ENCODE measurements at regions not wholly inside any gene's neighbourhood (a gene's known extent, or its start where the extent isn't known, plus 50 kb on each side); places are given as distances from the start of the nearest gene placed in this dataset.
A peak's percentile ranks its signal among the peaks of the same experiment; 100 is the strongest.

- DNase-seq = no peak
Observed at GRCh38 chr3:94875149-94875548, 812.3 kb downstream of the NSUN3 start.

GRCh38 chr3:94887065-94887464 lies 824.2 kb downstream of the NSUN3 start:
- no peak for DNase-seq

DNA sequence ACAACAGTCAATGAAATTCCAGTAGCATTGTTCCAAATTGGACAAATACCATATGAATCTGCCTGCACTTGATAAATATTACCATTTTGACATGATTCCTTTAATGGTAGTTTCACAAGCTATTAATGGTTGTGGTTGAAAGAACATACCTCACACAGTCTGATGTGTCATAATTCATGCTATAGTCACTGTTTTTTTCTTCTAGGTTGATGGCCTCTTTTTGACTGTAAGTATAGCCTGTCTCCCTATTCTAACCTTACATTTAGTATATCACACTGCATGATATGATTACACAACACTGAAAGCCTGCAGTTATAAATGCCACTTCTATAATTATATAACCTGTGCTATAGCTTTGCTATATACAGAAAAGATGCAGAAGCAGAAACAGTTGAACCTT lies 834.1 kb downstream of the NSUN3 start:
- no peak for DNase-seq

GRCh38 chr3:94904156-94904674 lies 841.4 kb downstream of the NSUN3 start:
- no peak for DNase-seq

- DNase-seq = no peak
Observed at GRCh38 chr3:94909726-94910125, 846.9 kb downstream of the NSUN3 start.

GRCh38 chr3:94912656-94913055 lies 849.8 kb downstream of the NSUN3 start:
- DNase-seq = no peak

DNA sequence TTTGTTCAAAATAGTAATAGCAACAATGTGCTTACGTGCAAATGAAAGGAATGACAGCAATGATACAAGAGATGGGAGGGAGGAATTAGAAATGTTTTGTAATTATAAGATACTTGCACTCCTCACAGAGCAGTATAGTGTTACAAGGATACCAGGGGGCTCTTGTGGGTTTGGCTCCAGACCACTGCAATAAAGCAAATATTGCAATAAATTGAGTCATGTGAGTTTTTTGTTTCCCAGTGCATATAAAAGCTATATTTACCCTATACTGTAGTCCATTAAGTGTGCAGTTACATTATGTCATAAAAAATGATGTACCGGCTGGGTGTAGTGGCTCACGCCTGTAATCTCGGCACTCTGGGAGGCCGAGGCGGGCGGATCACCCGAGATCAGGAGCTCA lies 864.3 kb downstream of the NSUN3 start:
- DNase-seq = no peak

DNA sequence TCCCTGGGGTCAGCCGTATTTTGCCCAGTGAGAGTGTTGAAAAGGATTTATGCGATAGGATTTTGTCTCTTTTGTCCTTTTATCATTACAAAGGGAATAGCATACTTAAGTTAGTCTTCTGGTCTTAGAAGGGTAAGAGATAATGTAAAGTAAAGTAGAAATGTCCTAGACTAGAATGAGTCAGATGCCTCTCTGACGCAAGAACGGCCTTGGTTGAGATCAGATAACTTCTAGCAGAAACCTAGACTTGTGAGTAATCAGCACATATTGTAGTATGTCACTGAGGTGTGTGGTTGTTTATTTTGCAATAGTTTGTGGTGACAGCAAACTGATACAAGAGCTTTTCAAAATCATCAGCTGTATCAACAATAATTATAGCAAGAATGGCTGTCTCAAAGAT lies 866.1 kb downstream of the NSUN3 start:
- DNase-seq = peak in 1 of 5 donors; percentile 1

DNA sequence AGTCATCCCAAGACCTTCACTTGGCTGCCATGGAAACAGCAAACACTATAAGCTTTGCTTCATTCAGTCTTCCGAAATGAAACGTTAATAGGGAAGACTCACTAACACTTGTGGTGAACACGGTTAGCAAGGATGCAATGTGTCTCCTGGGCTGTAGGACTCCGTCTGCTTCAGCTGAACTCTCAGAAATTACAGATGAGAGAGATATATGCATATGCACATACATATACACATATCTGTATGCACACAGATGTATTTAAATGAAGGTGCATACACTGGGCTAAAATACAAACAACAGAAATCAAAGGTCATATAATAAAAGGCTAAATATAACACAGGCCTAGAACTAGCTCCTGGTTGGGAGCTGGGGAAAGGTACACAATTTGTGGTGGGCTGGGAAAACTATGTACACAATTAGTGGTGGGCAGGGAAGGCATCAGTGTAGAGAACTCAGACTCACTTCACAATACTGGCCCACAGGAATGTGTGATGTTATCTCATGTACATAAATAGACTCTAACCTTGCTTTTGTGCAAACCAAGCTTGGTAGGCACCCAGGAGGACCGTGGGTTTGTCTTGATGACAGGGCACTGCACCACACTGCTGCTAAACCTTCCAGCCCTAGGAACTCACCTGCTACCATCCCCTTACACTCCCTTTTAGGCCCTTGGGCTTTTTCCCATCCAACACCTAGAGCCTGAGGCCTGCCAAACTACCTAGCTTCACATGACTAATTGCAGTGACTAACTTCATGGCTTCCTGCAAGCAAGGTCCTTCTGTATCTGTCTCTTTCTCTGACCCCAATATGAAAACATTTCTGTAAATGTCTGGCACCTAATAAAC lies 873.1 kb downstream of the NSUN3 start:
- no peak for DNase-seq

GRCh38 chr3:94937980-94938379 lies 875.1 kb downstream of the NSUN3 start:
- DNase-seq = no peak

DNA sequence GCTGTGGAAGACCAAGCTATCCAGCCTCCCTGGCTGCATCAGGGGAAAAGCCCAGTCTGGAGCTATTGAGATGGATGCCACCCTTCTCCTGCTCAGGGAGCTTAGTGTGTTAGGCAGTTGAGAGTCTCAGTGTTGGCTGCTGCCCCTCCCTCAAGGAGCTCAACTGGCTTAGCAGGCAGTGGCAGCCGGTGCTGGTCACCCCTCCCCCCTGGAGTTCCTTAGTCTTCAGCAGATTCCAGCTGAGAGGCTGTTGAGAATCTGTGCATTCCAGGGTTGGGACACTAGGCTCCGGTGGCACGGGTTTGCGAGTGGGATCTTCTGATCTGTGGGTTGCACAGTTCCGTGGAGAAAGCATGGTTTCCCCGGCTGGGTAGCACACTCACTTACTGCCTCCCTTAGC lies 883.8 kb downstream of the NSUN3 start:
- no peak for DNase-seq

DNA sequence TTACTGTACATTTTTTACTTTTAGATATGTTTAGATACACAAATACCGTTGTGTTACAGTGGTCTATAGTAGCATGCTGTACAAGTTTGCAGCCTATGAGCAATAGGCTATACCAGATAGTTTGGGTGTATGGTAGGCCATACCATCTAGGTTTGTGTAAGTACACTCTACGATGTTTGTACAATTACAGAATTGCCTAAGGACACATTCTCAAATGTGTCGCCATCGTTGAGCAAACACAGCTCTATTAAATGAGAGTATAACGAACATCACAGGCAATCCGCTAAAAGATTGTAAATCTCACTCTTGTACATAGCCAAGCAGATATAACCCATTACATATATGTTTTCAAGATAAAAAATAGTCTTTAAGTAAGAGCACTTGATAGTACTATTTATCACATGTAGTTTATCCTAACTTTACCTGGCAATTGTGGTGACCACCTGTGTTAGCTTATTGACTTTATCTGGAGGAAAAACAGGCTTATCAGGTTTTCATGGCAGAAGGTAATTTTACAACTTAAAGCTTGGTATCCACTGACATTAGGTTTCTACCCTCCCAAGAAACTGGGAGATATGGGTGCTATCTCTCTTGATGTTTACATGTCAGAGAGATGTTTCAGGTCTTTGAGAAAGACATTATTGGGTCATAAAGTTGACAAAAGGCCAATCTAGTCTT lies 898.7 kb downstream of the NSUN3 start:
- no peak for DNase-seq

DNA sequence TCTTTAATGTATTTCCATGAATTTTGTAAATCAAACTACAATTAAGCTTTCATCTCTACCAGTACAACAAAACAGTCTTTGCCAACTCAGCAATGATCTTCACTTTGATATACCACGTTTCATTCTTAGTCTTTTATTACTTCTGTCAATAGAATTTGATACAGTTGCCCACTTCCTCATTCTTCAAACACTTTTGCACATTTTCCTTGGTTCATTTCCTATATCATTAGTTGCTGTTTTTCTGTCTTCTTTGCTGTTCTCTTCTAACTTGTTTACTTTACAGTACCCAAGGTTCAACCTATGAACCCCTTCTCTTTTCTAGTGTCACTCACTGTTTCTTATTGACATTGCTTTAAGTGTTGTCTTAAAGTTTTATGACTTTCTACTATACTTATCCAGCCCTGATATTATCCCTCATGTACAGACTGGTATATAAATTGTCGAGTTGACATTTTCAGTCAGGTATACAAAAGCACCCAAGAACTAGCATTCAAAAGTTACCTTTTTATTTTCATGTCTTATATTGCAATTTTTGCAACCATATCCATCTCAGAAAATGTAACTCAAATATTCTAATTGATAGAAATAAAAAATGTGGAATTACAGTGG lies 903.1 kb downstream of the NSUN3 start:
- DNase-seq = no peak

GRCh38 chr3:94967196-94967595 lies 904.3 kb downstream of the NSUN3 start:
- DNase-seq = no peak

DNA sequence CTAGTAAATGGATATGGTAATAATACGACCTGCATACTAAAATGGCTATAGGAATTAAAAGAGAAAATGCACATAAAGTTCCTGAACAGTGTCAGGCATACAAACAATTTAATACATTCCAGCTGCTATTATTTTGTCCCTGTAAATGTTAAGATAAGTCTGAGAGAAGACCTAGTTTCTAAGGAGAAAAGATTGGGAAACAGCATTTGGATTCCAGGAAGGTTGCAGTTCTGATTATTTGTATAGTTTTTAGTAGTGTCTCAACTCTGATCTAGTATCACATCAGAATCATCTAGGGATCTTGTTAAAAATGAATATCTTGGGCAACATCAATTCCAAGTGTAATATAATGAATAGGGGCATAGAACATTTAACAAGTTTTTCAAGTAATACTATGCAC lies 905.7 kb downstream of the NSUN3 start:
- no peak for DNase-seq

DNA sequence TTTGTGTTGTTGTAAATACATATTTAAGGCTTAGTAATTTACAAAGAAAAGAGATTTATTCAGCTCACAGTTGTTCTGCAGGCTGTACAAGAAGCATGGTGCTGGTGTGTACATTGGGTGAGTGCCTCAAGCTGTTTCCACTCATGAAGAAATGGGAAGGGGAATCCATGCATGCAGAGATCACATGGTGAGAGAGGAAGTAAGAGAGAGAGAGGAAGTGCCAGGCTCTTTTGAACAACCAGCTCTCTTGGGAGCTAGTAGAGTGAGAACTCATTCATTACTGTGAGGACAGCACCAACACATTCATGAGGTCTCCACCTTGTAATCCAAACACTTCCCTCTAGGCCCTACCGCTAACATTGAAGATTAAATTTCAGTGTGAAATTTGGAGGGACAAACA lies 909.2 kb downstream of the NSUN3 start:
- no peak for DNase-seq

DNA sequence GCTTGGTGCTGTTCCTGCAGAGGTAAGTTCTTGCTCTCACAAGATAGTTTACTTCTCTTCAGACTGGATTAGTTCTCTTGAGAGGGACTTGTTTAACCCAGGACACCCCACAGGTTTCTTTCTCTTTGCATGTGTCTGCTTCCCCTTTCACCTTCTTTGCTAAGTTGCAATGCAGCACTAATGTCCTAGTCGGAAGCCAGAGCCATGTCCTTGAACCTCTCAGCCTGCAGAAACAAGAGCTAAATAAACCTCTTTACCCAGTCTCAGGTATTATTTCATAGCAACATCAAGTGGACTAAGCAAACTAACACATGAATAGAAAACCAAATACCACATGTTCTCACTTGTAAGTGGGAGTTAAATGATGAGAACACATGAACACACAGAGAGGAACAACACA lies 915.2 kb downstream of the NSUN3 start:
- no peak for DNase-seq

DNA sequence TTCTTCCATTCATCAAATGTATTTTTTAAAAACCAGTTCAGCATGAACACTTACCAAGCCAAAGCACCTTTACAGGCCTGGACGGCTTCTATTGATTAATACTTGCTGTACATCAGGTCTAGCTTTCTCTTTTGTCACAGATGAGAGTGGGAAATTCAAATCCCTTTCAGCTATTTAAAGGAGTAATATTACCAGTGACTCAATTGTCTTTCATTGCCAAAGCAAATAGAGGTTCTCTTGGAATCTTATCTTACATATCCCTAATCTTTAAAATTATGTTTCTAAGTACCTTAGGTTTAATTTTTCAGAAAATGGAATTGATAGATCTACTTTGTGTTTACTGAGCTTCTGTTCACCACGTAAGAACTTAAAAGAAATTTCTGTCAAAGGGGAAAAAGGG lies 922.9 kb downstream of the NSUN3 start:
- DNase-seq = no peak

GRCh38 chr3:94990952-94991705 lies 928.3 kb downstream of the NSUN3 start:
- no peak for DNase-seq

DNA sequence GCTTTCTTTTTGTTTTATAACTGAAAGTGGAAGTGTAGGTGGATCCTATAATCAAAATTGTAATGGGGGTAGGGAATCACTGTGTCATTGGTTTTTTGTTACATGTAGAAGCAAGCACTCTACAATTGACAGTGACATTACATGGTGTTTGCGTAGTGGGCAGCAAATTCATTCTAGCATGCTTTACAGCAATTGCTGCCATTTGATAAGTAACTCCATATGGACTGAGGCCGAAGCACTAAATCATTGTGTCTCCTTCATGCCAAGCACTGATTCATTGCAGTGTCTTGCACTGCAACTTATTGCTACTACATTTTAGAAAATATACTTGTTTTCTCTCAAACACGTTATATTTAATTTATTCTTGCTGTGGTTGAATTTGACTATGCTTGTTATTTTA lies 933.9 kb downstream of the NSUN3 start:
- no peak for DNase-seq

GRCh38 chr3:95002438-95003046 lies 939.7 kb downstream of the NSUN3 start:
- no peak for DNase-seq

DNA sequence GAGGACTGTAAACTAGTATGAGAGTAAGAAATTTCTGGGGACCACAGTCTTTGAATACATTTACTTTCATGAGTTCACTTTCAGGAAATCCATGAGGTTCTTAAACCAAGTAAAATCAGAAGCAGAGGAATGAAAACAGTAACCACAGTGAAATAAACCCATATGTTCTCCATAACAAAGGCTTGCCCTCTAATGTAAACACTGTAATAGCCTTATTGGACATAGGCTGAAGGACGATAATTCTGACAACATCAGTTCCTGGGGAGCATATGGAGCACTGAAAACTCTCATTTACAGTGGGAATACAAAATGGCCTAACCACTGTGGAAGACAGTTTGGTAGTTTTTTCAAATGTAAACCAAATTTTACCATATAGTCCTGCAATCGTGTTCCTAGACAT lies 965.8 kb downstream of the NSUN3 start:
- no peak for DNase-seq

GRCh38 chr3:95029644-95030043 lies 966.8 kb downstream of the NSUN3 start:
- no peak for DNase-seq

Measured in T-helper 1 cell (primary cell).